ENCODE measurements at regions not wholly inside any gene's neighbourhood (a gene's known extent, or its start where the extent isn't known, plus 50 kb on each side); places are given as distances from the start of the nearest gene placed in this dataset.
"Not testable (repeated sequence)": the region's sequence is repeated elsewhere in the genome, so short reads cannot be mapped to it uniquely, and the experiment has no call there.

- DNase-seq, result no peak
Observed at GRCh38 chr4:37555322-37555721, 130.9 kb downstream of the RELL1 start.

GRCh38 chr4:37549866-37550265, 136.3 kb downstream of the RELL1 start:
- not testable (repeated sequence) for DNase-seq

GRCh38 chr4:37549041-37549440, 137.1 kb downstream of the RELL1 start:
- peak; percentile 11 for DNase-seq

- no peak for DNase-seq
Observed at GRCh38 chr4:37546586-37546985, 139.6 kb downstream of the RELL1 start.

GRCh38 chr4:37542706-37543105, 143.5 kb downstream of the RELL1 start:
- DNase-seq, result no peak

- no peak for DNase-seq
Observed at GRCh38 chr4:37541956-37542355, 144.2 kb downstream of the RELL1 start.

GRCh38 chr4:37540486-37540885, 145.7 kb downstream of the RELL1 start:
- DNase-seq, result no peak

- DNase-seq, result no peak
Observed at GRCh38 chr4:37538931-37539330, 147.2 kb downstream of the RELL1 start.

- no peak for DNase-seq
Observed at GRCh38 chr4:37537484-37537883, 148.7 kb downstream of the RELL1 start.

GRCh38 chr4:37535872-37536271, 150.3 kb downstream of the RELL1 start:
- DNase-seq, result no peak

GRCh38 chr4:37533286-37534033, 152.7 kb downstream of the RELL1 start:
- DNase-seq, result peak; percentile 0

GRCh38 chr4:37531151-37531550, 155.0 kb downstream of the RELL1 start:
- DNase-seq, result no peak

- no peak for DNase-seq
Observed at GRCh38 chr4:37530451-37530850, 155.7 kb downstream of the RELL1 start.

- DNase-seq, result no peak
Observed at GRCh38 chr4:37528166-37528885, 157.8 kb downstream of the RELL1 start.

- no peak for DNase-seq
Observed at GRCh38 chr4:37524267-37524666, 161.9 kb downstream of the RELL1 start.

- no peak for DNase-seq
Observed at GRCh38 chr4:37522996-37523395, 163.2 kb downstream of the RELL1 start.

- DNase-seq, result no peak
Observed at GRCh38 chr4:37517326-37517725, 168.8 kb downstream of the RELL1 start.

- no peak for DNase-seq
Observed at GRCh38 chr4:37516057-37516775, 170.0 kb downstream of the RELL1 start.

GRCh38 chr4:37510626-37511025, 175.6 kb downstream of the RELL1 start:
- no peak for DNase-seq

GRCh38 chr4:37503261-37503660, 182.9 kb downstream of the RELL1 start:
- DNase-seq, result no peak

GRCh38 chr4:37502070-37502469, 184.1 kb downstream of the RELL1 start:
- DNase-seq, result no peak
